NCI-H82 treated with DMSO at 0.1 percent for 48 hours (cell line): ENCODE measurements at regions not wholly inside any gene's neighbourhood (a gene's known extent, or its start where the extent isn't known, plus 50 kb on each side); places are given as distances from the start of the nearest gene placed in this dataset.

Experiments
- DNase-seq: peaks from one replicate; lab custom pipeline; 2025; ENCODE audit not compliant: unreplicated experiment; lab: John Stamatoyannopoulos, UW

DNA sequence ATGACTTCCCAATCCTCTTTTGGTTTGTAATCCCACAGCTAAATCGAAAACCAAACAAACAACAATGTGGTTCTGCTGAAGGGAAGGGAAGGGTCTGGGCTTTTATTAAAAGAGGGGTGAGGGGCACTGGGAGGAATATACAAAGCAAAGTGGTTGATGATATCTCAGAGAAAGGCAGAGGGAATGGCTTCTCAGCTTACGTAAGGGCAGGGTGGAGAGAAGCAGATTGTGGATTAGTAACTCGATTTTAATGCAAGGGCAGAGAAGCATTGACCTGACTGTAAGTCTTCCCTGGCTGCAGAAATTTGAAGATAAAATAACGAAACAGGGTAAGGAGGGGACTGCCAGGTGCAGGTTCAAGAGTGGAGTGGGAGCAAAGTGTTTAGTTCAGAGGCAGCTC lies 438.2 kb upstream of the LRRC7 start:
- peak; percentile 98 for DNase-seq

DNA sequence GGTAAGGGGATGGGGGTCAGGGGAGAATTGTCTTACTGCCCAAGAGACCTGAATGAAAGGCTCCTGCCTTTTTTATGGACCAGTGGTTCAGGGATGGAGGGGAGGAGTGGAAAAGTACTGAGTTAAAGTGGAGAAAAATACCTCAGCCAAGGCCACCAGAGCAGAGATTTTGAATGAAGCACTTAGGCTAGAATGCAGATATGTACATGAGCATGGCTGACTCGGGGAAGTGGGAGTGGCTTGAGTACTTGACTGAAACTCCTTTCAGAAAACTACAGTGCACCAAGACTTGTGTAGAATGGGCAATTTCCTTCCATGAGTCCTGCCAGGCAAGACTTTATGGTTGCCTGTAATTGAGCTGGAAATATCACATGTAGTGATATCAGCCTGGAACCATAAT lies 429.6 kb upstream of the LRRC7 start:
- no peak for DNase-seq

DNA sequence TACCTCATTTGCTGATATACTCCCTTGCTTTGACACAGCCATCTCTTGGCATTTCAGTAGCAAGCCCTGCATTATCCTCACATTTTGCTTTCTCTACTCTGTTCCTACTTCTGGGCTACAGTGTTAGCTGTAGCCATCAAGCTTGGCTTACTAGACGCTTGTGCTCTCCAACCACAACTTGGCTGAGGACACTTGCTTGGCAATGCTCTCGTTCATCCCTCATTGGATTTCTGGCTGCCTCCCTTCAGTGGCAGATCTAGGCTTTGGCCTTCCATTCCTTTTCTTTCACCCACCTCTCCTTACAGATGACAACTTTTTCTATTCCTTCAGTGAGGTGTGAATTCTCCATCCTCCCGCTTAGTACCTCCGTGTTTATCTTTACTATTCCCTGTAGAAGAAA lies 428.7 kb upstream of the LRRC7 start:
- DNase-seq = no peak

DNA sequence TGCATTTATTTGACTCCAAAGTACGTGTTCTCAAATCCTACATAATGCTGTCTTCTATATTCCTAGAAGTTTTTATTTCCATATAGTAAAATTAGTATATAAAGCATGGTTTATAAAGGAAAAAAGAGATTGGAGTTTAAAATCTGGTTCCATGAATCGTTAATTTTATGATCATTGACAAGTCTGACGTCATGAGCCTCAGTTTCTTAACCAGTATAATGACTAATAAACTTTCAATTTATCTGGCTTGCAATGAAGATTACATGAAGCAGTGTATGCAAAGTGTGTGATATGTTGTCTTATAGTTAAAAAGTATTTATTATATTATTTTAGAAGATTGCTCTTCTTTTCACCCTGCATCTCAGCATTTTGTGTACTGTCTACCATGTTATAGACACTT lies 421.4 kb upstream of the LRRC7 start:
- no peak for DNase-seq

DNA sequence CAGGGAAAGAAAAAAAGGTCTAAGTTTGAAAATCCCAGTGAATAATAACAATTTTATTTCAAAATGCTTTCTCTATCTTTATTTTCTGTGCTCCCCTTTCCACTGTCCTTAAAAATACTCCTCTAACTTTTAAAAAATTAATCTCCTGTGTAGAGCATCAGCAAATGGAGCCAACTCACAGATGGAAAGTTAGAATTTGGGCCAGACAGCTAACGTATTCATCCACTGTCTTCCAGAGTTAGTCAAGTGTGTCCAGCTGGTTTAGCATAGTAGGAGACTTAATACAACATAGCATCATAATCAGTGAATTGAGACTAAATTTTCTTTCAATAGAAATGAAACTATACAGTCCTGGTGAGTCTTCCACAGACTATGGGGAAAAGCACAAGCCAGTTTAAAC lies 419.0 kb upstream of the LRRC7 start:
- no peak for DNase-seq

DNA sequence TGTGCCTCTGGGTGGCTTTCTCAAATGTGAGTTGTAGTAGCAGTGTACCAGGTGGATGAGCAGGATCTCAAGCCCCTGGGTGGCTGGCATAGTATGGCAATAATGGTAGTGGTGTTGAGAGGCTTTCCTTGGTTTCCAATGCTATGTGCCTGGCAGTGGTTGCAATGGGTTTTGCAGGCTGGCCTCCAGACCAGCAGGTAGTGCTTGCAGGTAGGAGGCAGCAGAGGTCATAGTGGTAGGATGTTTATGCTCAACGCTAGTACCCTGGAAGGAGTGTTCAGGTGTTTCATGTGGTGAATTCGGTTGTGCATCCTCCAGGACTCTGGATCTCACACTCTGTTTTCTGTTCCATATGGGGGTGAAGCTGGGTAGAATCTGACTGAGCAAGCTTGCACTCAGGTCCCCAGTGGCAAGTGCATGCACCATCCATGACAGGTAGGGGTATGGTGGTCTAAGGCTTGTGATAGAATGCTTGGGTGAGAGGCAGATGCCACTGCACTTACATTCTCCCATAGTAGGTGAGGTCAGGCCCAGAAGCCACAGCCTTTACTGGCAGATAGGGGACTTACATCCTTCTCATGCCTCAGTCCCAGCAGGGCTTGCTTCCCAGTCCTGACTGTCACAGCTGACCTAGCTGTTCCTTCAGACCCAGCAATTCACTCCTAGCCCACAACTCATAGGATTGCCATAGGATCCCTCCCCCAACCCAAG lies 410.5 kb upstream of the LRRC7 start:
- DNase-seq = no peak

DNA sequence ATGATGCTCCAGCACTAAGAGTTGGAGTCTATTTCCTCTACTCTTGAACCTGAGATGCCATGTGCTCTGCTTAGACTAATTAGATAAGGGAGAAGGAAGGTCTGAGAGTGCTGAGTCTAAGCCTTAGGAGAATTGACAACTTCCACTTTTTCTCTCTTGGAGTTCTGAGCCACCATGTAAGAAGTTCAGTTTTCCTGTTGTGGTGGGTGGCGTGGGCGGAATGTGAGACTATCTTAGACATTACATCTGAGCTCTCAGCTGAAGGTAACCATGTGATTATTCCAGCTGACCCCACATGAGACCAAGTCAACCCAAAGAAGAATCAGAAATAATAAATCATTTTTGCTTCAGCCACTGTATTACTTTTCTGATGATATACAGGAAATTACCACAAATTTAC lies 404.5 kb upstream of the LRRC7 start:
- no peak for DNase-seq

DNA sequence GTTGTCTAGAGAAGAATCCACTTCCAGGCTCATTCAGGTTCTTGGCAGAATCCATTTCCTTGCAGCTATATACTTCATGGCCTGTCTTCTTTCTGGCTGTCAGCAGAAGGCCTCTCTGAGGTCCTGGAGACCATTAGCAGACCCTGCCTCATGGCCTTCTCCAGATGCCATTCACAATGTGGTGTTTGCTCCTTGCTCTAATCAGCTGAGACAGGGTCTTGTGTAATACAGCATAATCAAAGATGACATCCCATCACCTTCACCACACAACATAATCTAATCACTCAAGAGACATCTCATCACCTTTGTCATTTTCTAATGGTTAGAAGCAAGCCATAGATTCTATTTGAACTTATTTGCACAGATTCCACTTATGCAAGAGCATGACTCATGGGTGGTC lies 403.9 kb upstream of the LRRC7 start:
- no peak for DNase-seq

DNA sequence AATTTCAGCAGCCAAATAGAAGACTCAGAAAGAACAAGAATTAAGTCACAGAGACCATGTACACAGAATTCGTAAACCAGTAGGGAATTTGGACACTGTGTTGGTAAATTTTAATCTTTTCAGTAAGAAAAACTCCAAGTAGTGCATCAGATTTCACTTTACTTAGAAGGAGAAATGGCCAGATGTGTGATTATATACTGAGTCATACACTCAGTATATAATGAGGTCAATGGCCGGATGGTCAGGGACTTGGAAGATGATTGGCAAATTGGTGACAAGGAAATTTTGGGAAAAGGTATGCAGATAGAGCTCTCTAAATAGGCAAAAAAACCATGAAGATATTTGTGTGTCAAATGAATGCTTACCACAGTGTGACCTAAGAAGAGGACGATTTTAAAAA lies 399.8 kb upstream of the LRRC7 start:
- no peak for DNase-seq

DNA sequence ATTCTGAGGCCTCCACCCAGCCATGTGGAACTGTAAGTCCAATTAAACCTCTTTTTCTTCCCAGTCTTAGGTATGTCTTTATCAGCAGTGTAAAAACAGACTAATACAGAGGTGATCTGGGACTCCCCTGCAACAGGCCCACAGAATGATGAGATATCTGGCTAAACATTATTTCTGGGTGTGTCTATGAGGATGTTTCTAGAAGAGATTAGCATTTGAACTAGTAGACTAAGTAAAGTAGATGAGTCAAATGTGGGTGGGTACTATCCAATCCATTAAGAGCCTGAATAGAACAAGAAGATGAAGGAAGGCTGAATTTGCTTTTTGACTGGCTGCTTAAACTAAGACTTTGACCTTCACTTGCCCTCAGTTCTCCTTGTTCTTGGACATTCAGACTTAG lies 396.5 kb upstream of the LRRC7 start:
- no peak for DNase-seq

DNA sequence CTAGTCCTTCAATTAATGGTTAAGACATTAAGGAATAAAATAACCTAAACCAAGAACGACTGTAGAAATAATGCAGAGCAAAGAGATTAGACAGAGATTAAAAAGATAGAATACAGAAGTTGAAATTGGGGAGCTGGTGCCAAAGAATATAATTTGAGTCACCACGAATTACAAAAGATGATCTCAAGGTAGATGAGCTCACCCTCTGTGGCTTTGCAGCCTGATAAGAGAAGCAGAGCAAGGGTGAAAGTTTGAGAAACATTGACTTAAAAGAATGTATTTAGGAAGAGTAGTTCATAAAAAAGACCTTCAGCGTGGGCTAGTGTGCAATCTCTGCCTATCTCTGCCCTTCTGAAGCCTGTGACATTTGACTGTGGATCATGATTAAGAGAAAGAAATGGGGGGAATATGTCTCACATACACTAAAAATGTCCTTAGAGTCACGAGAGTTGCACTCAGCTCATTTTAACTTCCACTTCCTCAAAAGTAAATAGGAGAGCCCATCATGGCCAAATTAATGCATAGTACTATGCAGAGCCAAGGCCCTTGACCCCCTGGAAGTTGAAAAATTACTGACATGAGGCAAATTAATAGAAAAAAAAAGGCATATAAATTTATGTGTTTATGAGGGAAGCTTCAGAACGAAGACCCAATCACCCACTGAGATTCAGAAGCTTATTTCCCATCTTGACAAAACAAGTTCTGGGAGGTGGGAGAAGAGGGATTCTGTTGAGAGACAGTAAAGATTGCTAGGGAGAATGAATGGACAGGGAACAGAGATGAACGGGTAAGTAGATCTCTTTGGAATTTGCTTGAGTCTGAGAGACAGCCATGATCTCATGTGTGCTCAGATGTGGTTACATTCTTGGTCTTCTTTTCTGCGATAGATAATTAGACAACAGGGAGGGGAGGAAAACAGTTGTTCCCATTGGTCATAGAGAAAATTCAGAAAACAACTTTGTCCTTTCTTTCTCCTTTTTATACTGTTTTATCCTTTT lies 395.4 kb upstream of the LRRC7 start:
- no peak for DNase-seq

DNA sequence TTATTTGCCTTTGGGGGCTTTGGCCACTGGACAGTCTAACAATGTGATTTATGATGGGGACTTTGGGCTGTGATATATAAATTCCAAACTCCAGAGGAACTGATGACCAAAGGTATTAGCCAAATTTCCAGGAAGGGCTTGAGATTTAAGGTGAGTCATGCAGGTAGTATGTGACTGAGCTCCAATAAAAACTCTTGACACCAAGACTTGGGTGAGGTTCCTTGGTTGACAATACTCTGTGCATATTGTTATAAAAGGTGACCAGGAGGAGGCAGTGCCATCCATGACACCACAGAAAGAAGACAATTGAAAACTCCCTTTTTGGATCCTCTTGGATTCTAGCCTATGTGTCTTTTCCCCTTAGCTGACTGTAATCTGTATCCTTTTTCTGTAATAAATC lies 392.7 kb upstream of the LRRC7 start:
- no peak for DNase-seq

DNA sequence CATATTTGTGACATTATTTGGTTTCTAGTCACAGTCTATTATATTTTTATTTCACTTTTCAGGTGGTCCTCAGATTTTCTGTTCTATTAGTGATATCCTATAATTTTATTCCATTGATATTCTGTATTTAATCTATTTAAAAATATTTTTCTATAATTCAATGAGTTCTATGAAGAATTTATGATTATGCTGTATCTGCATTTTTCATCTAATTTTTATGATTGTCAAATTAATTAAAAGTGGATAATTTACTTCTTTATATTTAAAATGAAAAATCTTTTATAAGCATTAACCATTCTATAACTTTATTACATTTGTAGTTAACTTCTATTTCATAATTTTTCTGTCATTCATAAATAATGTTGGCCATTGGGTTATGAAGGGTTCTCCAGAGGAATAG lies 387.4 kb upstream of the LRRC7 start:
- no peak for DNase-seq

DNA sequence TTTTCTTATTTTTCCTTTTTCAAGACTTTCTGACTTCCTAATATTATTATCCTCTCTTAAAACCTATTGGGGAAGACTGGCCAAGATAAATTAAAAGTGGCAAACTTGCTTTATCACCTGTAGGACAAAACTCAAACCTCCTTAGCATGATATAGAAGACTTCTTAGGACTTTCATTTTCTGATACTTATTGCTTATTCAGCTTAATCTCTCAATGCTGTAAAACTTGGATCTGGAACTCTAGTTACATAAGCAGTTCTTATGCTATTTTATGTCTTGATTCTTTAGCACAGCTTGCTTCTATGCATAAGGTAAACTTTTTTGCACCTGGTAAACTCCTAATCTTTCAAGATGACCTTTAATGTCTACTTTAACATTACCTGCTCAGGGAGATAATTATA lies 382.3 kb upstream of the LRRC7 start:
- DNase-seq = no peak

DNA sequence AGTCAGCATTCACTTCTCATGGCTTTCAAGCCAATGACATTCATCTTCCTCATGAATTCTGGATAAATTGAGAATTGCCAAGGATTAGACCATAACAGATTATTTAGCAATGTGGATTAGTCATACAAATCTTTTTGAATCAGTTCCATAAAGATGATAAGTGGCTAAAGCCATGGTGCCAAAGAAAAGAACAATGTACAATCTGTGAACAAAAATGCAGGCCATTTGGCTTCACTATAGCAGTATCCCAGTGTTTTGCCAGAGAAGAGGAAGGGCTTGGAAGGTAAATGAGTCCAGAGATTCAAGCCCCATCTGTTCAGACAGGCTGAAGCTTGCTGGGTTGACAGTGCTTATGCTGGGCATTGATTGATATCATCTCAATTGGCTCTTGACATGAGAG lies 376.4 kb upstream of the LRRC7 start:
- peak; percentile 25 for DNase-seq

DNA sequence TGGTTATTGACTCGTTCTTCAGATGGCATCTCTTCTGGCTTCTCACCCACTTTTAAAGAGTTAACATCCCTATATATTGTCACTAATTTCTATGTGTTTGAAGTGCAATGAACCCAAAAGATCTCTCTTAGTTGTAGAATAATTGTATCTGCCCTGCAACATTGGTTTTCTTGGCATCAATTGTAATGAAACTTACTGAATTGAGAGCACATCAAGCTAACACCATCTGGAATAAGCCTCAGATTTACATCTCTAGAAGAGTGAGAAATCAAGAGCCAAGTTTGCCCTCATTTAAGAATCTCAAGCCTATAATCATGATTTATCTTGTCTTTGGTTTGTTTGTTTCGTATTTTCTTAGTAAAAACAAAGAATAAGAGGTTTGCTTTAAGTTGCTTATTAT lies 372.6 kb upstream of the LRRC7 start:
- no peak for DNase-seq

DNA sequence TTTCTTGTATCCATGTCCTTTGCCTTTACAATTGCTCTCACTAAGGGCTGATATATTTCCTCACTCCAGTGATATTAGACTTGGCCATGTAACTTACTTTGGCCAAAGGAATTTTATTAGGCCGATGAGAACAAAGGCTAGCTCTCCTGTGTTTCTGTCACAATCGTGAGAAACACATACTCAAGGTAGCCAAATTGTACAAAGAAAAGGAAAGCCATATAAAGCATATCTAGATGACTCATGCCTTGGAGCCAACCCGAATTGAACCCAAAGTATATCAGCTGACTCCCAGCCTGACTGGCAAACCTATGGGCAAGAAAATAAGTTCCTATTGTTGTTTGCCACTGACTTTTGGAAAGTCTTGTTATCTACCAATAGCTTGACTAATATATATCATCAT lies 371.7 kb upstream of the LRRC7 start:
- no peak for DNase-seq

DNA sequence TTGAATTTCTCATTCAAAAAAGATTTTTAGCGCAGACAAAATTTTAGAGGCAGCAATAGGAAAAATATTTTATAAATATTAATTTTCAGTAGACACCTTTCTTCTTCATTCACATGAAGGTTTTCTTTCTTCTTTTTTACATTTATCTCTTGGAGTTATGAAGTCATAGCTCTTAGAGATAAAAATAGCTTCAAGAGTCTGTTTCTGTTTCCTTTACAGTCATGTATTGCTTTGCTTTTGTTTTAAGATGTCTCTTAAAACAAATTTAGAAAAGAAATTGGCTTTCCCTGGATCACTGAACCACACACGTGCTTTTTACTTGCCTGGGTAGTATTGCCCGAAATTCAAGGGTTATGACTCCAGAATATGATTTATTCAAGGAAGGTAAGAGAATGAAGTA lies 369.9 kb upstream of the LRRC7 start:
- DNase-seq = no peak

DNA sequence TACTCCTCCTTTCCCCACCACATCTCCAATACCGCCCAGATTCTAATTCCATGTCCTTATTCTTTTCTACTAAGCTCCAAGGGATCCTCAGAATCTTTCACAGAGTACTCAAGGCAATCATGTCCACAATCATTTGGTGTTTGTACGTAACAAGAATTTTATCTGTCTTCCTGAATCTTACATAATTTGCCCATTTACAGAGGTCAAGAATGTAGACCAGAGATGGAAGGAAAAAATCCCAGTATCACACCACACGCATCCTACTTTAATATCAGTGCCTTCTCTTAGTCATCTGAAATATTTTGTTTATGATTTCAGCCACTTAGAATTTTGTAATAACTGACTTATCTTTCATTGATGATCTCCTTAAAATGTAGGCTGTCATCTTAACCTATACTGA lies 366.0 kb upstream of the LRRC7 start:
- no peak for DNase-seq

DNA sequence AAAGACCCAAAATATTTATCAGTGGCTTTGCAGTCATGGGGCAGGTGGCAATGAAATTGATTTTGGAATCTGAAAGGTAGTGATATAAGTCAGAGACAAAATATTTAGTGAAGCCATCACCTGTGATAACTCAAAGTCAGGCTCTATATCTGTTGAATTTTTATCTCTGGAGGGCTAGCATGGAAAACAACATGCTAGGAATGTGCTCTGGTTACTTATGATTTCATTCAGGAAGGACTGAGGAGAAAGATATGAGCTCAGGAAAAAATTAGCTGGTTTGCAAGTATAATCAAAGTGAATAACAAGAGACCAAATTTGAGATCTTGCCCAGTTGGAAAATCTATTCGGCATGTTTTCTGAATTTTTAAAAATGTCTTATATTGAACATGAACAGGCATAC lies 364.6 kb upstream of the LRRC7 start:
- DNase-seq = no peak

DNA sequence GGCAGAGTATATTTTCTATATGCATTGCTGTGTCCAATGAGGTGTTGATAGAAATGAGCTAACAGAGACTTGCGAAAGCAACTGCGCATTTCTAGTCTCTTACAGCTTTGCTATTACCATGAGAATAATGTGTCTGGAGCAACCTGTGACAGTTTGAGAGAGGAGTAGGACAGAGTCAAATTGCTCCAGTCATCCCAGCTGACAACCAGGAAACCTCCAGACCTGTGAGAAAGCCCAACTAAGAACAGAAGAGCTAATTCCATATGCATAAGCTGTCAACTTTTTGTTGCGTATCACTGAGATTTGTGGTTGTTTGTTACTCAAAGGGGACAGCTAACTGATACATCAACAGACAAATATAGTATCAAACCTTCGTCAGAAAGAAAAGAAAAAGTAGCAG lies 354.1 kb upstream of the LRRC7 start:
- no peak for DNase-seq

DNA sequence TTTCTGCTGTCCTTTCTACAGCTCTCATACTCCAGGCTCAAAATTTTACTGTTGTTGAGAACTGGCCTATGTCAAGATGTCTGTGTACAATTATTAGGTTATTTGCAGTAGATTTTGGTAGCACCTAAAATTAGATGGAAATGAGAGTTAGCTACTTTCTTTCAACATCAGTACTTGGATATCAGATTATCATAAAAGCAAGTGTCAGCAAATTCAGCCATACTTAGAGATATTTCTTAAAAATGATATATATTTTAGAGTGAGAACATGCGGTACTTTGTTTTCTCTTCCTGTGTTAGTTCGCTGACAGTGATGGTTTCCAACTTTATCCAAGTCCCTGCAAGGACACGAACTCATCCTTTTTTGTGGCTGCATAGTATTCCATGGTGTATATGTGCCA lies 351.8 kb upstream of the LRRC7 start:
- no peak for DNase-seq
